ENCODE measurements at regions not wholly inside any gene's neighbourhood (a gene's known extent, or its start where the extent isn't known, plus 50 kb on each side); places are given as distances from the start of the nearest gene placed in this dataset.

GRCh38 chr7:45241339-45242109, 83.9 kb downstream of the RAMP3 start:
- no TSS peak for BruUV-seq (replicated peaks)
- H2AFZ ChIP-seq (ENCODE audit: control insufficient read depth, low read depth, low read length) = no peak overlapping the region

More at GRCh38 chr7:45241339-45242109, 83.9 kb downstream of the RAMP3 start:
- Histone ChIP-seq H3K4me3 (no peak overlapping the region), H3K4me2 (ENCODE audit: control insufficient read depth, insufficient read depth) (no peak overlapping the region), H3K27ac (ENCODE audit: control insufficient read depth, insufficient read depth) (no peak overlapping the region), H3K27me3 (replicated peaks in 1 of 2; ENCODE audit: control insufficient read depth in 2 of 2, insufficient read depth in 2 of 2, low read length in 1 of 2) (peaks cover 6 to 8% of the 10 kb centered on the region in 2 experiments; a peak in 3 of 4 replicates), H3K4me1 (ENCODE audit: control insufficient read depth, insufficient read depth, low read length) (no peaks in the 10 kb centered on the region), H3K9ac (ENCODE audit: control insufficient read depth, insufficient read depth, low read length) (no peak overlapping the region), H4K20me1 (ENCODE audit: control insufficient read depth, insufficient read depth) (no peaks in the 10 kb centered on the region), H3K9me3 (replicated peaks; ENCODE audit: control insufficient read depth, insufficient read depth, low read length) (no peaks in the 10 kb centered on the region), H3K79me2 (ENCODE audit: control insufficient read depth, insufficient read depth, low read length) (no peaks in the 10 kb centered on the region), H3K36me3 (ENCODE audit: control insufficient read depth in 2 of 2, insufficient read depth in 2 of 2, low read length in 1 of 2) (no peaks in the 10 kb centered on the region)
- intact Hi-C loops (cut with micrococcal nuclease; ENCODE audit: unreplicated experiment) = no loop called here
- in situ Hi-C loops (cut with MboI) = no loop called here
- ChIA-PET POLR2A (no interaction called here), CTCF (no interaction called here), RAD21 (ENCODE audit: unreplicated experiment) (no interaction called here), SMC1A (ENCODE audit: uncharacterized antibody, unreplicated experiment) (interaction anchor here (0.7 kb wide), 1 partner anchor 1048 kb away, joined by 3 read pairs; no protein-coding TSS in a partner anchor)
- FAIRE-seq = no peak
- DNase-seq (ENCODE audit: low read depth, low spot score) = no peak
- no peak for ATAC-seq
- 31% methylated on average over 11 of the region's 11 CpGs for WGBS (ENCODE audit: insufficient coverage, insufficient replicate concordance, low lambda C conversion rate, missing lambda C conversion rate)
- TF ChIP-seq, protein P1, sequence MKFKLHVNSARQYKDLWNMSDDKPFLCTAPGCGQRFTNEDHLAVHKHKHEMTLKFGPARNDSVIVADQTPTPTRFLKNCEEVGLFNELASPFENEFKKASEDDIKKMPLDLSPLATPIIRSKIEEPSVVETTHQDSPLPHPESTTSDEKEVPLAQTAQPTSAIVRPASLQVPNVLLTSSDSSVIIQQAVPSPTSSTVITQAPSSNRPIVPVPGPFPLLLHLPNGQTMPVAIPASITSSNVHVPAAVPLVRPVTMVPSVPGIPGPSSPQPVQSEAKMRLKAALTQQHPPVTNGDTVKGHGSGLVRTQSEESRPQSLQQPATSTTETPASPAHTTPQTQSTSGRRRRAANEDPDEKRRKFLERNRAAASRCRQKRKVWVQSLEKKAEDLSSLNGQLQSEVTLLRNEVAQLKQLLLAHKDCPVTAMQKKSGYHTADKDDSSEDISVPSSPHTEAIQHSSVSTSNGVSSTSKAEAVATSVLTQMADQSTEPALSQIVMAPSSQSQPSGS (IDR thresholded peaks at IDR 0.05; ENCODE audit: low read length) = no peak
- TF ChIP-seq BRCA1 (IDR thresholded peaks at IDR 0.05; ENCODE audit: low read depth, low read length) (no peak), NFYA (IDR thresholded peaks at IDR 0.05; ENCODE audit: borderline replicate concordance, low read depth, low read length) (no peak), FOXK2 (IDR thresholded peaks at IDR 0.05) (no peak), NFYB (IDR thresholded peaks at IDR 0.05; ENCODE audit: insufficient read depth, low read depth, low read length) (no peak), PAX8 (IDR thresholded peaks at IDR 0.05) (no peak), POU2F2 (IDR thresholded peaks at IDR 0.05; ENCODE audit: borderline replicate concordance, low read depth, low read length) (no peak)
- TF ChIP-seq, protein P2, sequence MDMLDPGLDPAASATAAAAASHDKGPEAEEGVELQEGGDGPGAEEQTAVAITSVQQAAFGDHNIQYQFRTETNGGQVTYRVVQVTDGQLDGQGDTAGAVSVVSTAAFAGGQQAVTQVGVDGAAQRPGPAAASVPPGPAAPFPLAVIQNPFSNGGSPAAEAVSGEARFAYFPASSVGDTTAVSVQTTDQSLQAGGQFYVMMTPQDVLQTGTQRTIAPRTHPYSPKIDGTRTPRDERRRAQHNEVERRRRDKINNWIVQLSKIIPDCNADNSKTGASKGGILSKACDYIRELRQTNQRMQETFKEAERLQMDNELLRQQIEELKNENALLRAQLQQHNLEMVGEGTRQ (IDR thresholded peaks at IDR 0.05; ENCODE audit: borderline replicate concordance, low read depth, low read length) = no peak
- TF ChIP-seq, protein P3, sequence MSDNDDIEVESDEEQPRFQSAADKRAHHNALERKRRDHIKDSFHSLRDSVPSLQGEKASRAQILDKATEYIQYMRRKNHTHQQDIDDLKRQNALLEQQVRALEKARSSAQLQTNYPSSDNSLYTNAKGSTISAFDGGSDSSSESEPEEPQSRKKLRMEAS (IDR thresholded peaks at IDR 0.05; ENCODE audit: low read depth, low read length) = no peak

Data from GM12878 (cell line).